Neural cell (in vitro differentiated cells): ENCODE measurements at regions not wholly inside any gene's neighbourhood (a gene's known extent, or its start where the extent isn't known, plus 50 kb on each side); places are given as distances from the start of the nearest gene placed in this dataset.
A peak's percentile ranks its signal among the peaks of the same experiment; 100 is the strongest.

Experiments used
- H2AFZ ChIP-seq: fragments of 200-600, 300-800 bp; sonication (generic), shearing (Covaris generic); 2 replicates; pipeline ENCODE4 v1.6.0; 2014; ENCODE audit warnings: low read depth, mild to moderate bottlenecking, antibody characterized with exemption, low read length, moderate library complexity
- H3F3A ChIP-seq: fragments of 200-600 bp; shearing (Covaris generic); 2 replicates; pipeline ENCODE4 v1.6.1; 2016; ENCODE audit warnings: mild to moderate bottlenecking, moderate library complexity, mixed read lengths, antibody characterized with exemption, low read length; ENCODE audit not compliant: insufficient read depth, poor library complexity, severe bottlenecking
- H3K27ac ChIP-seq: fragments of 200-600, 300-800 bp; sonication (generic), shearing (Covaris generic); 2 replicates; pipeline ENCODE4 v1.5.1; 2014; ENCODE audit warnings: mild to moderate bottlenecking, low read length, moderate library complexity
- H3K27me3 ChIP-seq: fragments of 300-800, 200-600 bp; sonication (generic), shearing (Covaris generic); 2 replicates; pipeline ENCODE4 v1.6.0; 2014; ENCODE audit warnings: mild to moderate bottlenecking, low read depth, low read length, moderate library complexity; ENCODE audit not compliant: insufficient read depth
- H3K36me3 ChIP-seq: fragments of 300-800, 200-600 bp; sonication (generic), shearing (Covaris generic); 2 replicates; pipeline ENCODE4 v1.5.1; 2014; ENCODE audit warnings: mild to moderate bottlenecking, antibody characterized with exemption, low read length, moderate library complexity; ENCODE audit not compliant: insufficient read depth
- H3K4me2 ChIP-seq: fragments of 300-800, 200-600 bp; sonication (generic), shearing (Covaris generic); 2 replicates; pipeline ENCODE4 v1.6.0; 2014; ENCODE audit warnings: mild to moderate bottlenecking, low read length
- H3K4me3 ChIP-seq: fragments of 300-800, 200-600 bp; sonication (generic), shearing (Covaris generic); 2 replicates; pipeline ENCODE4 v1.5.1; 2014; ENCODE audit warnings: mild to moderate bottlenecking, low read length, moderate library complexity
- H3K79me2 ChIP-seq: fragments of 200-600 bp; shearing (Covaris generic); replicated peaks from 2 replicates; pipeline ENCODE4 v1.6.0; 2014; ENCODE audit warnings: mild to moderate bottlenecking, low read length, moderate library complexity; ENCODE audit not compliant: insufficient read depth
- H3K9ac ChIP-seq: fragments of 300-800, 200-600 bp; sonication (generic), shearing (Covaris generic); 2 replicates; pipeline ENCODE4 v1.6.1; 2016; ENCODE audit warnings: mild to moderate bottlenecking, low read length, mixed read lengths
- H3K9me2 ChIP-seq: fragments of 200-600 bp; shearing (Covaris generic); 2 replicates; pipeline ENCODE4 v1.6.1; 2016; ENCODE audit warnings: mild to moderate bottlenecking, low read length, mixed read lengths; ENCODE audit not compliant: insufficient read depth
- H3K9me3 ChIP-seq: fragments of 200-600, 300-800 bp; sonication (generic), shearing (Covaris generic); 2 replicates; pipeline ENCODE4 v1.6.1; 2016; ENCODE audit warnings: mild to moderate bottlenecking, mixed run types, low read length, moderate library complexity, mixed read lengths
- H4K20me1 ChIP-seq: fragments of 200-600 bp; shearing (Covaris generic); 2 replicates; pipeline ENCODE4 v1.6.1; 2016; ENCODE audit warnings: mild to moderate bottlenecking, mixed run types; ENCODE audit not compliant: insufficient read depth
- CTCF ChIP-seq: fragments of 450-650 bp; IDR thresholded peaks from 2 replicates; pipeline ENCODE4 v1.5.1; 2014; ENCODE audit warnings: antibody characterized with exemption, mild to moderate bottlenecking, moderate library complexity; ENCODE audit not compliant: poor library complexity, severe bottlenecking
- EP300 ChIP-seq: fragments of 450-650 bp; conservative IDR thresholded peaks from 2 replicates; pipeline ENCODE4 v1.6.1; 2014; ENCODE audit warnings: antibody characterized with exemption, mild to moderate bottlenecking, moderate library complexity; ENCODE audit not compliant: poor library complexity, severe bottlenecking
- EZH2 ChIP-seq: fragments of 200-600, 300-800 bp; shearing (Covaris generic), sonication (generic); IDR thresholded peaks from 2 replicates; pipeline ENCODE4 v1.6.1; 2014; ENCODE audit warnings: antibody characterized with exemption, low read length, borderline replicate concordance, mild to moderate bottlenecking; ENCODE audit not compliant: insufficient read depth, poor library complexity, severe bottlenecking
- MXI1 ChIP-seq: fragments of 450-650 bp; conservative IDR thresholded peaks from 2 replicates; pipeline ENCODE4 v1.6.1; 2014; ENCODE audit warnings: antibody characterized with exemption, mild to moderate bottlenecking; ENCODE audit not compliant: poor library complexity, severe bottlenecking
- POLR2AphosphoS5 ChIP-seq: IDR thresholded peaks from 2 replicates; pipeline ENCODE4 v1.6.1; 2012
- RAD21 ChIP-seq: fragments of 450-650 bp; conservative IDR thresholded peaks from 2 replicates; pipeline ENCODE4 v1.6.1; 2014; ENCODE audit warnings: antibody characterized with exemption, mild to moderate bottlenecking, moderate library complexity
- REST ChIP-seq: IDR thresholded peaks from 2 replicates; pipeline ENCODE4 v1.6.1; 2012; ENCODE audit warnings: borderline replicate concordance
- SMC3 ChIP-seq: fragments of 450-650 bp; conservative IDR thresholded peaks from 2 replicates; pipeline ENCODE4 v1.6.1; 2014; ENCODE audit warnings: antibody characterized with exemption, mild to moderate bottlenecking, moderate library complexity; ENCODE audit not compliant: poor library complexity
- TAF1 ChIP-seq: IDR thresholded peaks from 2 replicates; pipeline ENCODE4 v1.6.1; 2012; ENCODE audit warnings: low read depth

GRCh38 chr11:111026241-111026640 lies 219.3 kb upstream of the POU2AF2 start:
- no peaks in the 10 kb centered on the region for H3K9me2 ChIP-seq
- H3K36me3 ChIP-seq, result no peaks in the 10 kb centered on the region
- no peak overlapping the region for H3K9ac ChIP-seq
- H3F3A ChIP-seq, result no peaks in the 10 kb centered on the region
- no peaks in the 10 kb centered on the region for H3K9me3 ChIP-seq
- no peaks in the 10 kb centered on the region for H3K79me2 ChIP-seq
- H3K4me3 ChIP-seq, result no peak overlapping the region
- H2AFZ ChIP-seq, result no peak overlapping the region
- no peak overlapping the region for H3K4me2 ChIP-seq
- TF ChIP-seq POLR2AphosphoS5 (peak; percentile 72), MXI1 (no peak), RAD21 (no peak), CTCF (no peak), EZH2 (no peak), SMC3 (no peak), EP300 (peak; percentile 90), REST (peak; percentile 80), TAF1 (no peak)
- no peaks in the 10 kb centered on the region for H3K27me3 ChIP-seq
- H3K27ac ChIP-seq, result peak overlapping the region; percentile 39
- no peaks in the 10 kb centered on the region for H4K20me1 ChIP-seq

GRCh38 chr11:111021131-111021530 lies 224.4 kb upstream of the POU2AF2 start:
- Histone ChIP-seq H3K27me3 (no peaks in the 10 kb centered on the region), H3K79me2 (no peaks in the 10 kb centered on the region), H4K20me1 (no peaks in the 10 kb centered on the region), H3K27ac (peak overlapping the region; percentile 47), H3K4me3 (no peak overlapping the region), H3K36me3 (no peaks in the 10 kb centered on the region), H3F3A (no peaks in the 10 kb centered on the region), H3K9me2 (no peaks in the 10 kb centered on the region), H3K9ac (no peak overlapping the region), H2AFZ (no peak overlapping the region), H3K9me3 (no peaks in the 10 kb centered on the region), H3K4me2 (no peak overlapping the region)
- TF ChIP-seq RAD21 (no peak), CTCF (no peak), MXI1 (no peak), REST (no peak), EZH2 (no peak), TAF1 (no peak), SMC3 (no peak), EP300 (no peak)
